HG02623 (cell line): ENCODE measurements at regions not wholly inside any gene's neighbourhood (a gene's known extent, or its start where the extent isn't known, plus 50 kb on each side); places are given as distances from the start of the nearest gene placed in this dataset.
"Not testable (repeated sequence)": the region's sequence is repeated elsewhere in the genome, so short reads cannot be mapped to it uniquely, and the experiment has no call there.

ENCODE experiments used
- ATAC-seq: cut with Tn5 transposase; IDR thresholded peaks from one replicate; pipeline ENCODE4 v1.9.1; 2021; ENCODE audit warnings: moderate library complexity; ENCODE audit not compliant: unreplicated experiment

DNA sequence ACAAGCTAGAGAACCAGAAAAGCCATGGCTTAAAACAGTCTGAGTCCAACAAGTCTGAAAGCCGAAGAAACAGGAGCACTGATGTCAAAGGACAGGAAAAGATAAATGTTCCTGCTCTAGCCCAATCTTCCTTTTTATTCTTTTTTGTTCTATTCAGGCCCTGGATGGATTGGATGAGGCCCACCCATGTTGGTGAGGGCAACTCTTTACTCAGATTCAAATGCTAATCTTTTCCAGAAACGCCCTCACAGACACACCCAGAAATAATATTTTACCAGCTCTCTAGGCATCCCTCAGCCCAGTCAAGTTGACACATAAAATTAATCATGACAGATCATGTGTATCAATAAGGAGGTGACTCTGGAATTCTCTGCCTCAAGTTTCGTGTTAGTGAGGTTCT is 1002.7 kb downstream of the STPG2 start:
- no peak for ATAC-seq

DNA sequence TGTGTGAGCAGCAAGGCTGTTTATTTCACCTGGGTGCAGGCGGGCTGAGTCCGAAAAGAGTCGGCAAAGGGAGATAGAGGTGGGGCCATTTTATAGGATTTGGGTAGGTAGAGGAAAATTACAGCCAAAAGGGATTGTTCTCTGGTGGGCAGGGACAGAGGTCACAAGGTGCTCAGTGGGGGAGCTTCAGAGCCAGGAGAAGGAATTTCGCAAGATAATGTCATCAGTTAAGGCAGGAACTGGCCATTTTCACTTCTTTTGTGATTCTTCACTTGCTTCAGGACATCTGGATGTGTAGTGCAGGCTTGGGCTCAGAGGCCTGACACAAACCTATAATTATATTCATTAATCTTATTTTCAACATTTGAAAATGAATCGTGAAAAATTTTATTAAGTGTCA is 1001.9 kb downstream of the STPG2 start:
- ATAC-seq, result not testable (repeated sequence)

GRCh38 chr4:97142410-97142809 is 1000.9 kb downstream of the STPG2 start:
- ATAC-seq, result no peak

- no peak for ATAC-seq
These were observed 1000.4 kb downstream of the STPG2 start for GRCh38 chr4:97142893-97143292.

GRCh38 chr4:97144199-97144598 is 999.1 kb downstream of the STPG2 start:
- ATAC-seq, result no peak

DNA sequence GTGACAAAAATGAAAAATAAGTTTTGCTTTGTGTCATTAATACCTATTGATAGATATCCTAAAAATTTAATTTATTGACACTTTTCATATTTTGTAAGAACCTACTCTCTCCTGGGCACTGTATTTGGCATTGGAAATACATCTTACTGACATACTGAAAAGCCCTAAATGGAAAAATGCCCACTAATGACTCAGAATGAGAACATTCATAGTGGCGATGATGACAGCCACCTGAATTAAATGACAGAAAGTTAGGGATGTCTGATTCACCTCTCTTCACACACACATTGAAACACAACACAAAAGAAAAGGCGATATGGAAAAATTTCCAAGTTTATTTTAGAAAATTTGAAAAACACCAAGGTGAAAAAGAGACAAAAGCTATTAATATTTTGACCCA is 992.3 kb downstream of the STPG2 start:
- ATAC-seq, result no peak

GRCh38 chr4:97152149-97152548 is 991.1 kb downstream of the STPG2 start:
- no peak for ATAC-seq

- ATAC-seq, result no peak
These were observed 990.2 kb downstream of the STPG2 start for GRCh38 chr4:97153042-97153441.

DNA sequence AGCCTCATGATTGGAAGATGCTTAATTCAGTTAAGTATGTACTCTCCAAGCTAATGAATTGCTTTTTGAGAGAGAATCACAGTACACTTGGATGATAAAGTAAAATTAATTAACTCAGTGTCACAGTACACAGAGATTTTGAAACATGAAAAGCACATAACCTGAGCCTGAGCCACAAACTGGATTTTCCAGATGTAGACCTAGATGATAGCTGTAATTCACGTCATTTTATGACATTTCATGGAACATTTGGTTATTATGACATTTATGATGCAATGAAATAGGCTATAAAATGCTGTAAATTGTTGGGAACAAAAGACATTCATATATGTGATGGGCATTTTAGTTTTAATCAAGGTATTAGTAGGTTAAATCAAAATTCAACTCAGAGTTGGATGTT is 983.7 kb downstream of the STPG2 start:
- no peak for ATAC-seq

GRCh38 chr4:97185233-97185632 is 958.0 kb downstream of the STPG2 start:
- no peak for ATAC-seq

DNA sequence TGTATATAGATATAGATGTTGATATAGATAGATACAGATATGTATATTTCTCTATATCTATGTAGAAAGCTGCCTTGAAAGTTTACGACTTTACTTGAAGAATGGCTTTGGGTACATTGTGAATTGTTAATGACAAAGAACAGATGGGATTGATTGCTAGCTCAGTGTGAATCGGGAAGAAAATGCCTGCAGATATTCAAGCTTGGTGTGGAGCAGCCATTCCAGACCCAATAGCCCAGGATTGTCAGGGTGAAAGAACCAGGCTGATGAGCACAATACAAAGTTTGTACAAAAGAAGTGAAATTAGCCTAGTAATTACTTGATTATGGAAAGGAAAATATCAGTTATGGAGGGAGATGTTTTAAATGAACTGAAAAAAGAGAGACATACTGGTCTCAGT is 946.2 kb downstream of the STPG2 start:
- ATAC-seq, result no peak

GRCh38 chr4:97208749-97209148 is 934.5 kb downstream of the STPG2 start:
- no peak for ATAC-seq

DNA sequence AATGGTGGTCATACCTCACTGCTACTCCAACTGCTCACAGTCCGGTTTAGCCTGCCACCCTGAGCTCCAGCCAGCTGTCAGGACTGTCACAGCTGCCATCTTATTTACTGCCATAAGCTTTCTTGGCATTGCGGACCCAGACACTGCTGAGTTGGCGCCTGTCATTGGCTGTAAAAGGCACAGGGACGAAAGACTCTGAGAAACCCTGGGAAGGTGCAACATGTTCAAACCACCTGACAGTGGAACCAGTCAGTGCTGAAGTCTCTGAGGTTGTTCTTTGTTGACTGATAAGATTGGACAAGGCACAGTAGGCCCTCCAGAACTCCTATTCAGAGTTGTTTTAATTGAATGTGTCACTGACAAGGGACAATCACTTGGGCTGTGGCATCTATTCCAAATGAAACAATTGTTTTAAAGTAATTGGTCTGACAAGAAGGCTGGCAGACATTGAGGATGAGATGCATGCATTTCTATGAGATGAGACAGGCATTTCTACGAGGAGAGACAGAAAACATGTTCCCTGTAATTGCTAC is 927.8 kb downstream of the STPG2 start:
- no peak for ATAC-seq

GRCh38 chr4:97216046-97216445 is 927.2 kb downstream of the STPG2 start:
- no peak for ATAC-seq

- ATAC-seq, result no peak
These were observed 907.8 kb downstream of the STPG2 start for GRCh38 chr4:97235521-97235920.

GRCh38 chr4:97238956-97239666 is 904.2 kb downstream of the STPG2 start:
- ATAC-seq, result no peak

GRCh38 chr4:97239667-97239997 is 903.6 kb downstream of the STPG2 start:
- ATAC-seq, result no peak

DNA sequence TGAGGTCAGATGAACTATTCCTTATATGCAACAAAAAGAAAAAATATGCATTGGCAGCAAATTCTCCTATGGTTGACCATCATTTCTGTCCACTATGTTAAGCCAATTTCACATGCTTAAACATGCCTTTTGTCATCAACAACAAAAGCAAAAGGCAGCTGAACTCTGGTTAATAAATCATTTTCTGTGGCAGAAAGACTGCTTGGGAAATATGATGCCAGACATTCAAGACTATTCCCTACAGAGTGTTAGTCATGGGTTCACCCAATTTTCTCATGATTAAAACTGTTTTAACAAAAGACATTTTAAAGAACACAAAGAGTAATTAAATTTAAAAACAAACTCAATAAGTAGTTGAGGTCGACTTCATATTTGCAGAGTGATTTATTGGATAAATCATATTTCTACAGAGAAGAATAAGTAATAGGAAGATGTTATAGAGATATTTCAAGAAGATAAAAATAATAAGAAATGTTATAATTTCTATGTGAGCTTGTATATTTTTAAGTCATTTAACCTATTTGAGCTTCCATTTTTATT is 890.6 kb downstream of the STPG2 start:
- ATAC-seq, result no peak

DNA sequence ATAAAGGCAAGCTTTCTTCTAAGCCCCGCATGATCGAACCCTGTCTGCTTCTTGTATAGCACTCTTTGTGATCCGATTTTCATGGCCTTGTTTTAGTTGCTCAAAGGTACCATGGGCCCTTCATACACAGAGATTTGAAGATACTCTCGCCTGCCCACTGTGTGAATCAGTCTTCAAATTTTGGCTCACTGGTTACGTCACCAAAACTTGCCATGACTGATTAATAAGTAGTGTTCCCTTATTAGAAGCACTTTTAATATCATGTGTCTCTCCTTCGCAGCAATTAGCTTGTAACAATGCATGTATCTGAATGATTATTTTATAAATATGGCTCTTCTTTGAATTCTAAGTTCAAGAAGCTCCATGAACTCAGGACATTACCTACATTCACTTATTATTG is 880.5 kb downstream of the STPG2 start:
- ATAC-seq, result no peak

DNA sequence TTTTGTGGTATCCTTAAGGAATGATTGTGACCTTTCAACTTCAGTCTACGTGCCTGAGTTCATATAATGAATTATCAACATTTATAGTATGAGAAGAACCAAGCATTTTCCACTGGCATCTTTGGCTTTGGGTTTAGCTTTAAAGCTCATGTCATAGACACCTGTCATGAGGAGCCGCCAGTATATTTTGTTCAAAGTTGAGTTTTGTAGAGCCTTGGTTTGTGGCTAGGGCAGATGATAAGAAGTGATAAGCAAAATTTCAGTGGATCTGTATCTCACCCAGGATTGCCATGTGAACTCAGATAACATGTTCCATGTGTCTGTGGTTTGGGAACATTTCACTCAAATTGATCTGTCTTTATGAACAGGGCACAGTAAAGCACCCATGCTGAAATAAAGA is 873.2 kb downstream of the STPG2 start:
- ATAC-seq, result no peak

GRCh38 chr4:97279391-97279790 is 863.9 kb downstream of the STPG2 start:
- ATAC-seq, result no peak

DNA sequence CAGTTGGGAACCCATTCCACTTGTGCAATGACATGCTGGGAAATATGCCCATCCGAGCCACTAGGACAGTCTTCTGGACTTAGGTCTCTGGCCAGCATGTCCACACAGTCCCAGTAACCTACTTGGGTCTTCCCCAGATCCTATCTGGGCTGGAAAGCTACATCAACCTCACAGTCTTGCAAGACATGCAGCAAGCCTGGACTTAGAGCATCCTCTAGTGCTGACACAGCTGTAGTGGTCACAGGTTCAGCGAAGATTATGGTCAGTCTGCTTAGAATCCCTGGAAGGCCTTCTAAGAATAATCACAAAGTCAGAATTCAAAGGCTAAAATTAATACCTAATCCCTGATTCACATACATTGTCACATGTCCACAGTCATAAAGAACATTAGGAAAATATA is 842.7 kb downstream of the STPG2 start:
- no peak for ATAC-seq

DNA sequence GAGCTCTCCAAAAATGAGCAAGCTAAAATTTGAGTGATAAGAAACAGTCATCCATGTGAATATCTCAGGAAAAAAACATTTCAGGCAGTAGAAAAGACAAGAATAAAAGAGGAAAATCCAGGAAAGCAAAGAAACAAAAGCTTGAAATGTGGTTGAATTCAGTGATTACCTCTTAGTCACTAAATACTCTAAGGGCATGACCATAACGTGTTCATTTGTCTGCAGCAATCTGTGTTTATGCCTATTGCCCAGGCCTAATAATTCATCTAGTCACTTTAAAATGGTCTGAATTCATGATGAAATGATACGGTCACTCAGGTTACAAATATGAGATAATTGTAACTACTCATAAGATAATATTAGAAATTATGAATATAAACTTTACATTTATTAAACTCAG is 837.9 kb downstream of the STPG2 start:
- no peak for ATAC-seq
